MM.1S (cell line): ENCODE measurements at regions not wholly inside any gene's neighbourhood (a gene's known extent, or its start where the extent isn't known, plus 50 kb on each side); places are given as distances from the start of the nearest gene placed in this dataset.

Experiments used
- DNase-seq: peaks from one replicate; pipeline ENCODE4 v3.0.0-alpha.2; 2015
- H2AFZ ChIP-seq: fragments of 300-600 bp; sonication (generic); 2 replicates; pipeline ENCODE4 v1.6.0; 2016; ENCODE audit warnings: antibody characterized with exemption, low read length
- H3F3A ChIP-seq: fragments of 300-600 bp; sonication (generic); 2 replicates; pipeline ENCODE4 v1.6.1; 2016; ENCODE audit warnings: mild to moderate bottlenecking, antibody characterized with exemption, low read length, moderate library complexity, mixed read lengths; ENCODE audit not compliant: insufficient read depth
- H3K27ac ChIP-seq: fragments of 300-600 bp; sonication (generic); 2 replicates; pipeline ENCODE4 v1.5.1; 2016; ENCODE audit warnings: mild to moderate bottlenecking, low read length
- H3K27me3 ChIP-seq: fragments of 300-600 bp; sonication (generic); replicated peaks from 2 replicates; pipeline ENCODE4 v1.6.0; 2016; ENCODE audit warnings: low read length; ENCODE audit not compliant: insufficient read depth
- H3K36me3 ChIP-seq: fragments of 300-600 bp; sonication (generic); replicated peaks from 2 replicates; pipeline ENCODE4 v1.6.1; 2016; ENCODE audit warnings: mild to moderate bottlenecking, low read length, mixed read lengths; ENCODE audit not compliant: insufficient read depth
- H3K4me1 ChIP-seq: fragments of 300-600 bp; sonication (generic); 2 replicates; pipeline ENCODE4 v1.6.1; 2016; ENCODE audit warnings: low read length, mixed read lengths
- H3K4me2 ChIP-seq: fragments of 300-600 bp; sonication (generic); 2 replicates; pipeline ENCODE4 v1.6.0; 2016; ENCODE audit warnings: low read depth, low read length
- H3K4me3 ChIP-seq: fragments of 300-600 bp; sonication (generic); 2 replicates; pipeline ENCODE4 v1.5.1; 2016; ENCODE audit warnings: low read length, mixed read lengths
- H3K79me2 ChIP-seq: fragments of 300-600 bp; sonication (generic); 2 replicates; pipeline ENCODE4 v1.6.1; 2016; ENCODE audit warnings: mixed run types, low read length, mixed read lengths
- H3K9ac ChIP-seq: fragments of 300-600 bp; sonication (generic); 2 replicates; pipeline ENCODE4 v1.6.1; 2016; ENCODE audit warnings: low read length, mixed read lengths
- H3K9me2 ChIP-seq: fragments of 300-600 bp; sonication (generic); replicated peaks from 2 replicates; pipeline ENCODE4 v1.6.1; 2016; ENCODE audit warnings: mild to moderate bottlenecking, low read length, mixed read lengths; ENCODE audit not compliant: insufficient read depth
- H3K9me3 ChIP-seq: fragments of 300-600 bp; sonication (generic); replicated peaks from 2 replicates; pipeline ENCODE4 v1.6.1; 2016; ENCODE audit warnings: mild to moderate bottlenecking, low read length, mixed read lengths; ENCODE audit not compliant: insufficient read depth
- H4K20me1 ChIP-seq: fragments of 300-600 bp; sonication (generic); 2 replicates; pipeline ENCODE4 v1.6.1; 2016; ENCODE audit warnings: mild to moderate bottlenecking, low read length, moderate library complexity, mixed read lengths; ENCODE audit not compliant: insufficient read depth
- EZH2 ChIP-seq: fragments of 300-600 bp; sonication (generic); optimal IDR thresholded peaks from 2 replicates; pipeline ENCODE3; 2017; ENCODE audit warnings: low read depth, mild to moderate bottlenecking, antibody characterized with exemption, low read length, mixed read lengths
- EZH2phosphoT487 ChIP-seq: fragments of 300-600 bp; sonication (generic); IDR thresholded peaks from 2 replicates; pipeline ENCODE4 v1.6.1; 2018; ENCODE audit warnings: antibody characterized with exemption, low read length
- TF ChIP-seq, protein P1 (sequence below): fragments of 300-600 bp; sonication (generic); IDR thresholded peaks from 2 replicates; pipeline ENCODE4 v1.5.1; 2016; ENCODE audit warnings: antibody characterized with exemption, low read length, mixed read lengths

DNA sequence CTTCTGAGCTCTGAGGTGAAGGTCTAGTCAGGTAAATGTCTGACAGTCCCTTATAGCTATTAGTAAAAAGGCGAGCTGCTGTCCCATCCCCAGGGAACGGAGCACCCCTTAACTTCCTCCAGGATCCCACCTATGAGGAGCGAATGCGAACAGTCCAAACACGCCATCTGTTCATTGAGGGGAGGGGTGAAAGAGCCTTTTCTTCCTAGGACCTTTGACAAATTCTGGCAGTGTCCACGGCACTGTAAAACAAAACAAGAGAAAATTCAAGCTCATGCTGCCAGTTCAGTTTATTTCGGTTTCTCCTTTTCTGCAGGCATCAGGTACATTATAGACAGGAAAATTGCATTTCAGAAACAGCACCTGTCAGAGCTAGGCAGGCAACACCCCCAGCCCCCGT is 253.8 kb upstream of the CADM1 start:
- Histone ChIP-seq H3K4me1 (no peaks in the 10 kb centered on the region), H3K4me2 (no peak overlapping the region), H3K4me3 (no peak overlapping the region), H4K20me1 (no peaks in the 10 kb centered on the region), H3F3A (no peaks in the 10 kb centered on the region), H3K9me2 (no peaks in the 10 kb centered on the region), H3K36me3 (no peaks in the 10 kb centered on the region), H3K9ac (no peak overlapping the region), H3K79me2 (no peaks in the 10 kb centered on the region), H3K27ac (no peak overlapping the region), H3K27me3 (no peaks in the 10 kb centered on the region), H2AFZ (no peak overlapping the region), H3K9me3 (no peaks in the 10 kb centered on the region)
- DNase-seq = no peak
- TF ChIP-seq, protein P1, sequence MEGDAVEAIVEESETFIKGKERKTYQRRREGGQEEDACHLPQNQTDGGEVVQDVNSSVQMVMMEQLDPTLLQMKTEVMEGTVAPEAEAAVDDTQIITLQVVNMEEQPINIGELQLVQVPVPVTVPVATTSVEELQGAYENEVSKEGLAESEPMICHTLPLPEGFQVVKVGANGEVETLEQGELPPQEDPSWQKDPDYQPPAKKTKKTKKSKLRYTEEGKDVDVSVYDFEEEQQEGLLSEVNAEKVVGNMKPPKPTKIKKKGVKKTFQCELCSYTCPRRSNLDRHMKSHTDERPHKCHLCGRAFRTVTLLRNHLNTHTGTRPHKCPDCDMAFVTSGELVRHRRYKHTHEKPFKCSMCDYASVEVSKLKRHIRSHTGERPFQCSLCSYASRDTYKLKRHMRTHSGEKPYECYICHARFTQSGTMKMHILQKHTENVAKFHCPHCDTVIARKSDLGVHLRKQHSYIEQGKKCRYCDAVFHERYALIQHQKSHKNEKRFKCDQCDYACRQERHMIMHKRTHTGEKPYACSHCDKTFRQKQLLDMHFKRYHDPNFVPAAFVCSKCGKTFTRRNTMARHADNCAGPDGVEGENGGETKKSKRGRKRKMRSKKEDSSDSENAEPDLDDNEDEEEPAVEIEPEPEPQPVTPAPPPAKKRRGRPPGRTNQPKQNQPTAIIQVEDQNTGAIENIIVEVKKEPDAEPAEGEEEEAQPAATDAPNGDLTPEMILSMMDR = no peak
- TF ChIP-seq EZH2 = no peak
- no peak for TF ChIP-seq EZH2phosphoT487

DNA sequence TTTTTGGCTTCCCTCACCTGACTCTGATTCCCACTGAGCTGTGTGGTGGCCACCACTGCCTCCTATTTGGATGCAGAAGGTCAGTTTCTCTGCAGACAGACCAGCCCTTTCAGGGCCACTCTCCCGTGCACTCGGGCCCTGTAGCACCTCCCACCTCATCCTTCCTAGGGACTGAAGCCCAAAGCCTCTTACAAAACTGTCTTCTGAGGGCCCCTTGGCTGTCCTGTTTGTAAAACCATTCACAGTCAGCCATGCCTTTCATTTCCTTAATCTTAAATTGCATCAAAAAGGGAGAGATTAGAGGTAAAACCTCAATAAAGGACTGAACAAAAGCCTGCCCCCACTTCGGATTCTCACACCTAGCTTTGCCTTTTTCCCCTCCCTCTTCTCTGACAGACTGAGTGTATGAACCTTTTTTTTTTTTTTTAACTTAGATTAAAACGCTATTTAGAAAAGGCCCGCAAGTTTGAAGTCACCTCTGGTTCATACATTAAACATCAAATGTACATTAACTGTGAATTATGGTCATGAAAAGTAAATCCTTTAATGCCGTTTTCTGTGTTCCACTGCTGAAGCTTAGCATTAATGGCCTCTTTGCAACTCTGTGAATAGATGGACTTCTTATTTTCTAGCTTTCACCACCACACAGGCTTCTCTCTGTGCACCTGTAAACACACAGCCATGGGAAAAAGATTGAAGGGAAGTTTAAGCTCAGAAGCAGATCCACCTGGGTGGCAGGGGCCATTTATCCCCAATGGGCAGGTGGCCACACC is 247.2 kb upstream of the CADM1 start:
- Histone ChIP-seq H4K20me1 (no peaks in the 10 kb centered on the region), H3K4me1 (no peaks in the 10 kb centered on the region), H3K27ac (no peak overlapping the region), H3K36me3 (no peaks in the 10 kb centered on the region), H3K9me2 (no peaks in the 10 kb centered on the region), H3F3A (no peaks in the 10 kb centered on the region), H2AFZ (no peak overlapping the region), H3K9ac (no peak overlapping the region), H3K4me2 (no peak overlapping the region), H3K9me3 (no peaks in the 10 kb centered on the region), H3K4me3 (no peak overlapping the region), H3K27me3 (no peaks in the 10 kb centered on the region), H3K79me2 (no peaks in the 10 kb centered on the region)
- DNase-seq = no peak
- TF ChIP-seq EZH2 = no peak
- TF ChIP-seq, protein P1 = no peak
- TF ChIP-seq EZH2phosphoT487 = no peak

DNA sequence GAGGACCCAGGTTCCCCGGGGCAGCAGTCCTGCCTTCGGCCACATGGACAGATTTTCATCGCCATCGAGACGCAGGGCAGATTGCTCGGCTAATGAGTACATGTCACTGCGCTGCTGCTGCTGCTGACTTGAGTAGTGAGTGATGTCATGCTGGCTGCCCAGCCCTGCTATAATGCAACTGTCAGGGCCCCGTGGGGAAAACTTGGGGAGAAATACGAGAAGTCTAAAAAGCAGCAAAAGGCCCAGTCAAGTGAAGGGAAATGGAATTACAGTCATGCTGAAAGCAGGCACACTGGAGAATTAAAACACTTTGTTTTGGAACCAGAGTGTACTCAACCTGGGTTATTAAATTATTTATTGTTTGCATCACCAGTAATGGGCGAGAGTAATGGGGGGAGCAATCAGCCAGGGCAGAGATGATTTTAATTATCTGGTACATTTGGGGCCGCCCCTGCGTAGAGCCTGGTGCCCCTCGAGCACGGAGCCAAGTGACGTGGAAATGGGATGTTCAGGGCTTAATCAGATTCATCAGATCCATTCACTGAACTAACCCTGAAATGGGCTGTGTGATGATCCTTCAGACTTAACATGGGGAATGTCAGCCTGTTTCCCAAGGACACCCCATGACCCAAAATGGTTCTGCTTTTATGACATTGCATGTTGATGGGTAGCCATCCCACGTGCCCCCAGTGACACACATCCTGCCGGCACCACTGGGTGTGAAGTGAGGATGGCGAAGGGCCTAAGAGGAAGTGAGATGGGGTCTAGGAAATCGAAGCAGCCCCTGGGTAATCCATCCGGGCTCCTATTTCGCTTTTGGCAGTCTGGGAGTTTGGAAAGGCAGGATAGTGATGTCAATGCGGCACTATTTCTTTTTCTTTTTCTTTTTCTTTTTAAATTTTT is 241.6 kb upstream of the CADM1 start:
- Histone ChIP-seq H3F3A (no peaks in the 10 kb centered on the region), H3K36me3 (no peaks in the 10 kb centered on the region), H2AFZ (no peak overlapping the region), H3K9ac (no peak overlapping the region), H3K79me2 (no peaks in the 10 kb centered on the region), H4K20me1 (no peaks in the 10 kb centered on the region), H3K9me2 (no peaks in the 10 kb centered on the region), H3K4me2 (no peak overlapping the region), H3K9me3 (no peaks in the 10 kb centered on the region), H3K4me3 (no peak overlapping the region), H3K4me1 (no peaks in the 10 kb centered on the region), H3K27me3 (no peaks in the 10 kb centered on the region), H3K27ac (no peak overlapping the region)
- TF ChIP-seq, protein P1 = no peak
- TF ChIP-seq EZH2phosphoT487 = no peak
- TF ChIP-seq EZH2 = no peak
- DNase-seq = no peak
